HG03045 (cell line): ENCODE measurements at regions not wholly inside any gene's neighbourhood (a gene's known extent, or its start where the extent isn't known, plus 50 kb on each side); places are given as distances from the start of the nearest gene placed in this dataset.

Experiments used
- ATAC-seq: cut with Tn5 transposase; IDR thresholded peaks from one replicate; pipeline ENCODE4 v1.9.1; 2021; ENCODE audit warnings: mild to moderate bottlenecking, moderate library complexity; ENCODE audit not compliant: unreplicated experiment

DNA sequence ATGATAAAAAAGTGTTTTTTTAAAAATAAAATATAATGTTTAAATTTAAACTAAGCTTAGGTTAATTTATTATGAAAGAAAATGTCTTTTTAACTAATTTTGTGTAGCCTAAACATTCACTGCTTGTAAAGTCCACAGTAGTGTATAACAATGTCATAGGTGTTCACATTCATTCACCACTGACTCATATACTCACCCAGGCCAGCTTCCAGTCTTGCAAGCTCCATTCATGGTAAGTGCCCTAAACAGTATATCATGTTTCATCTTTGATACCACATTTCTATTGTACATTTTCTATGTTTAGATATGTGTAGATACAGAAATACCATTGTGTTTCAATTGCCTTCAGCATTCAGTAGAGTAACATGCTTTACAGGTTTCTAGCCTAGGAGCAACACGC lies 530.3 kb downstream of the EPHA5 start:
- ATAC-seq: no peak

DNA sequence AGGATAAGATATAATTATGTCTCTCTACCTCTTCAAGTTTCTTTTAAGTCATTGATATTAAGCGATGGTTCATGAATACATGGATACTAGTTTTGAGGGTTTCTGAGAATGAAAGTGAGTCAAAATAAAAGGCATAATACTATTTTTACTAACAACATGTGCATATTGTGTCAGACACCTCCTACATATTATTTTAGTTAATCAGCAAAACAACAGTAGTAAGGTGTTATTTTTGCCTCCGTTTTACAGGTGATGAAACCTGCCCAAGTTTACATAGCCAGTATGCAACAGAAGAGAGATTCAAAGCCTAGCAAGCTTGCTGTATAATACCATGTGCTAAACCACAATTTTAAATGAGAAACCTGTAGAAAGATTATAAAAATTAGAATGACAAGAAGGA lies 544.1 kb downstream of the EPHA5 start:
- ATAC-seq: no peak

DNA sequence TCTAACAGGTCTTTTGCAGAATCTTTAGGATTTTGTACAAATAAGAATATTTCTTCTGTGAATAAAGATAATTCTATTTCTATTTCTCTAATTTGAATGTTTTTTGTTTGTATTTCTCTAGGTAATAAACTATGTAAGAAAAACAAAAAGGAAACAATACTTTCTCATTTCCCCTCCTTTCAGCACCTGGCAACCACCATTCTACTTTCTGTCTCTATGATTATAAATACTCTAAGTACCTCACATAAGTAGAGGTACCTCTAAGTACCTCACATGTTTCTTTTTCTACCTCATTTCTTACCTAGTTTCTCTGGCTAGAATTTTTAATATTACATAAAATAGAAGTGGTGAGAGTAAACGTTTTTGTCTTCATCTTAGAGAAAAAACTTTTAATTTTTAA lies 550.0 kb downstream of the EPHA5 start:
- ATAC-seq: no peak

DNA sequence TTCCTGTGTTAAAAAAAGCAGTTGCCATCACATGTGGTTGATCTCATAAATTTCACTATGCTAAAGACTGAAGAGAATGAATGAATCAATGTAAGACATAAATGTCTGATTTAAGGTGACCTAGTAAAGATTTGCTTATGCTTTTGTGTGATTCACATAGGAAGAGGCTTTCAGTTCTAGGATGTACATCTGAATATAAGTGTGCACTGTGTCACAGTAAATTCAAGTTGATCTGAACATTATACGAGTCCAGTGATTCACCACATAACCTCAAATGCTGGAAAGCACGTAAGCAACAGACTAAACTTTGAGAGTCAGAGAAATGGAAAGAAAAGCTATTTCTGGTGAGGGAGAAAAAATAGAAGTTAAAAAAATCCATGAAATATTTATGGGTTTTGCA lies 567.9 kb downstream of the EPHA5 start:
- no peak for ATAC-seq

DNA sequence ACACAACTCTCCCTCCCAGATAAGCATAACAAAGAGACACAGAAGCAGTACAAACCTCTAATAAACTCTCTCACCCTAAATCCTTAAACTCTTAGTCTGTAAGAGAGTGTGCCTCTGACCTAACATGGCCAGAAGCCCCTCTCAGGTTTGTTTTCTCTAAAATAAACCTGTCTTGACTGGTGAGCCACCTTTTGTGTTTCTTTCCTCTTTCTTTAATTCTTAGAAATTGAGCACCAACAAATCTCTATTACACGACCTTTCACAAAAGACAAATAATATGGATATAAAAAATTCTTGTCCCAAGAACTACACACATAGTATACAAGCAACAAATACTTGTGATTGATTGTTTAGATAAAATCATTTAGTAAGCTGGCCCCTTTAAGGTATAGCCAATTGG lies 573.7 kb downstream of the EPHA5 start:
- no peak for ATAC-seq

DNA sequence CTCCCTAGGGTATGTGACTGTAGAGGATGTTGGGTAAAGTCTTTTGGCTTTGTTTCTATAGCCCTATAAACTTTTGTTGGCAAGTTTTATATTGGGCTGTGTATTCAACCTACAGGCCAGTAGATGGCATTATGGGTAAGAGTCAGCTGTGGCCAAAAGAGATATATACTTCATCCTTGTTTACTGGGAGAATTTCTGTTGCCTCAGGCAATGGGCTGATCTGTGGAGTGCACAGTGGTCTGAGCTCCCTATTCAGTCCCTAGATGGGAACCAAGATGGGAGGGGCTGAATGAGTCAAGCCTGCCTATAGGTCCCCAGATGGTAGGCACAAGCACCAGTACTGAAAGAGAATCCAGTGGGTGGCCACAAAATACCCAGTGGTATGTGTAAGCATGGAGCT lies 580.6 kb downstream of the EPHA5 start:
- no peak for ATAC-seq

DNA sequence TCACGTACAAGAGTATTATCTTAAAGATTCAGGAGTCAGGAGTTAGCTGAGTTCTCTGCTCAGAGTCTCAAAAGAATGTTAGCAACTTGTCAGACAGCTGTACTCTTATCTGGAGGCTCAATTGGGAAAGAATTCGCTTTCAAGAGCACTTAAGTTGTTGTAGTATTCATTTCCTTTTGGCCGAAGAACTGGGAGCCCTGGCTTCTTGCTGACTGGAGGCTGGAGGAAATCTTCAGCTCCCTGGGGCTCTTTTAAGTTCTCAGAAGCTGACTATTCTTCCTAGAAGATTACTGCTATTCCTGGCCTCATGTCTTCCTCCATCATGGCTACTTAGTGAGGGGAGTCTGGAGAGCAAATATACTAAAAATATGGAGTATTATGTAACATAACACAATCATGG lies 587.2 kb downstream of the EPHA5 start:
- no peak for ATAC-seq

DNA sequence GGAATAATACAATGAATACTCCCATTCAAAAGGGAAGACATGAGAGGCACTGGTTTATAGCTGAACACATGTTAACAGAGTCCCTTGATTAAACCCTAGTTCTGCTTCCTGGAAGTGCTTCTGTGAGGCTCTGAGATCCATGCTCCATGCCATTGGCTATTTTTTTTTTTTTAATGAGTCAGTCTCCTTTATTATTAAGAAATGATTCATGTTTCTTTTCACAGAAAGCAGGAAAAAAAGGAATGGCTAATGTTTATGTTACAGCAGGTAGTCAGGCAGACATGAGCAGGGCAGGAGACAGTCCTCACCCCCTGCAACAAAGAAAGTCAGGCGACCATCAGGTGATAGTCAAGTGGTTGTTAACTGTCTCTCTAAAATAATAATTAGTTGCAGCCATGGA lies 598.7 kb downstream of the EPHA5 start:
- no peak for ATAC-seq

DNA sequence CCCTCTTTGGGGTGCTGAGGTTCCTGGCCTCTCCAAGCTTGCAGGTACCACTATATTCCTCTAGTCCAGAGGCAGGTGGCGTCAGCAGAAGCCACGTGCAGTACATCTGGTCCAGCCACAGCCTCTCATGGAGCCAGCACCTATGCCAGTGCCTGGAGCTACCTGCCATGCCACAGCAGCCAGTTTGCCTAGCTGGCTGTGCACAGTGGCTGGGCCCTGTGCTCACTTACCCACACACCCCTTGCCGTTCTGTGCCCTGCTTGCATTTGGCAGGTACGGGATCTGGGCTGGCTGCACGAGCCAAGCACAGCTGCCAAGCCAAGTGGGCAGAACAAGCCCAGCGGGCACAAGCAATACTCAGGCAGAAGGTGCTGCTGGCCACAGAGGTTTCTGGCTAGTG lies 601.1 kb downstream of the EPHA5 start:
- ATAC-seq: no peak

DNA sequence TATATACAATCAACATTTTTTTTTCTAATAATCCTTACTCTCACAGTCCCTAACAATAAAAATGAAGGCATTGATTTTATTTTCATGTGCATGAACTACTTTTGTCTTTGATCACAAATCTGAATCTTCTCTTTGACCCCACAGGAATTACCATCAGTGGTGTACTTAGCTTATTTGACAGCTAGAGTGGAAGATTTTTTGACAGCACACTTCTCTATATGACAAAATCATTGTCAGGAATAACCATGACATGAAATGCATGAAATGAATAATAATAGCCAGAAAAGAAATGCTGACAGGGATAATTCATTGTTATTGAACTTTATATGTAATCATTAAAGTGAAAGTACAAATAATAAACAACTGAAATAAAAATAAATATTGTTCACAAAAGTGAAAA lies 604.2 kb downstream of the EPHA5 start:
- no peak for ATAC-seq

DNA sequence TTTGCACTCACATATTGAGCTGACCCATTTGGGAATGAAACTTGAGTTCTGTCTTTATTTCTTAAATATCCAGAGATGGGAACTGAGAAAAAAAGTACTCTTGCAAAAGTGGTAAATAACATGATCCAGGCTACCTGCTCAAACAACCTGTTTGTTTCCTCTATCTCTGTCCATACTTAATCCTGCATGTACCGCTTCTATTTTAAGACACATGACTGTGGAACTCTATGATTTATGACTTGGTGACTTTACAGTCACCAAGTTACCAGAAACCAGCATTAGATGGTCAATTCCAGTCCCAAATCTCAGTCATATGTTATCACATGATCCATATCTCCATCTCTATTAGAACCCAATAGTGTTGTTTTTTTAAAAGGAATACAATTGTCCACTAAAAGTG lies 606.7 kb downstream of the EPHA5 start:
- no peak for ATAC-seq

DNA sequence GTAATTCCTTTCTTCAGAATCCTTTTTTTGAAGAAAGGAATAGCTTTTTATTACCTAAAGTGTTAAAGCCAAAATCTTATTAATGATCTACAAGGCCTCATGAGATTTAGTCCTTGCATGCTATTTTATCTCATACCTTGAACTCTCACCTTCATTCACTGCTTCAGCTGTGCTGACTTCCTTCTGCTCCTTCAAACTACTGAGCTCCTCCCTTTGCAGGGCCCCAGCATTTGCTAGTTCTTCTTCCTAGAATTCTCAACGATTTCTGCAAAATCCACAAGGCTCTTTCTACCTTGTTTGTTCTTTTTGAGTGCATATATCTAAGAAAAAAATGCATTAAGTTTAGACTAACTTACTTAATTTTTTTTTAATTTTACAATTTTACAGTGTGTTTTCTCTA lies 619.5 kb downstream of the EPHA5 start:
- ATAC-seq: no peak

DNA sequence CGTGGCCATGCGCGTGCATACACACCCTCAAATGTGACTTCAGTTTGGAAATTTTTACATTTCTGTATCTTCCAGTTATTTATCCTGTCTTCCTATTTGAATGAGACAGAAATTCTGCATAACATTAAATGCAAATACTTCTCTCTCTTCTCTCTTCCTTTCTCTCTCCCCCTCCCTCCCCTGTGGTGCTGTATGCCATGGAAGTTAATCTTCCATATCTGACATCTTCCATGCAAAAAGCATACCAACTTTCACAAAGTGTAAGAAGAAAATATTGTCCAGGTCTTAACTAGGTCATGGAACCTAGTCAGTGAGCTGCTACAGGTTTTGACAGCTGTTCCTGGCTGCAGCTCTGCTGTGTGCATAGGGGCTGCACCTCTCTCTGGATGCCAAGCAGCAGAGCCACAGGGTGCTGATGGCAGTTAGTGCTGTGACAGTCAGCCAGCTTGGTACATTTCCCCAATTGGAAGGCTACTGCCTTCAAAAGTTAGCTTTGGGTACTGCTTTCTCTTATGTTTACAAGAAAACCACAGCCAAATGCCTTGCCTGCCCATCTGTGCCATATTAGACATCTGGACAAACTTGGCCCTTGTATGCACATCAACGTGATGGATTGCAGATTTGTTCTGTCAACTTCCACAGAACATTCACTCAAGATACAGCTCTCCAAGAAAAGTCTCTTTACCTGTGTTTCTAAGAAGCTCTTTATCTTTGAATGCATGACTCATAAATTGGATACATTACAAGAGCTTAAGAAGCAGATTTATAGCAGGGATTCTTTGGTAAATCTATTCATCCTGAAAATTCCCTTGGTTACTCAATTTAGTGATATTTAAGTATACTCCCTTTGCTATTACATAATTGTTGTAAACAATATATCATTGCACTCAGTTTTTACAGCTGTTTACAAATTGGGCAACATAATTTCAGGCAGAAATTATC lies 623.8 kb downstream of the EPHA5 start:
- ATAC-seq: no peak

DNA sequence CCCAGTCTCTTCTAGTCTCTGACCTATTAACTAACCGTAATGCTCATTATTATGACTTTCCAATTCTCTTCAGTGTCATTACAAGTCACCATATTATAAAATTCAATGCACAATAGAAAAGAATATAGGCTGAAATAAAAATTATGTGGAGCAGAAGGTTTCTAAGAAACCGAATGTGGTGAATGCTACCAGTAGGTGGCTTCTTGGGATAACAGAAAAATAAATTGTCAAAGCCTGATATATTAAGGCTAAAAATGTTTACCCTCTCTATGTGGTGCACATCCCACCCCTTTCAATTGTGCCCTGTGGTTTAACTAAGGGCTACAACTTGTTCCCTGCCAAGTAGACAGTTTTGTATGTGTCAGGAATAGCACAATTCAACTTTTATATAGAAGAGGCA lies 624.6 kb upstream of the TECRL start:
- ATAC-seq: no peak

DNA sequence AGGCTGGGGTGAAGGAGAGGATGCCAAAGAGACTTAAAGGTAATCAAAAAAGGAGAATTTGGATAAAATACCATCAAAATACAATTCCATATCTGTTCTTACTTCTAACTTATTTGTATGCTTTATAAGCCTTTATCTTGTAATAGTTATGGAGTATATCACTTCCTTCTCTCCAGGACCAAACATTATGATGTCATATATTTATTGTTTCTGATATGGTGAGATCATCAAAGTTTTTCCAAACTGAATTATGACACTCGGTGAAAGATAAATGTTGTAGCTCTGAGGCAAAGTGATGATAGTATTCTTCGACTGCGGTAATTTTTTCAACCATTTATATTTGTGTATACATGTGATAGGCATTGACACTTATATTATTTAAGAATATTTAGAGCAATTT lies 619.3 kb upstream of the TECRL start:
- no peak for ATAC-seq

DNA sequence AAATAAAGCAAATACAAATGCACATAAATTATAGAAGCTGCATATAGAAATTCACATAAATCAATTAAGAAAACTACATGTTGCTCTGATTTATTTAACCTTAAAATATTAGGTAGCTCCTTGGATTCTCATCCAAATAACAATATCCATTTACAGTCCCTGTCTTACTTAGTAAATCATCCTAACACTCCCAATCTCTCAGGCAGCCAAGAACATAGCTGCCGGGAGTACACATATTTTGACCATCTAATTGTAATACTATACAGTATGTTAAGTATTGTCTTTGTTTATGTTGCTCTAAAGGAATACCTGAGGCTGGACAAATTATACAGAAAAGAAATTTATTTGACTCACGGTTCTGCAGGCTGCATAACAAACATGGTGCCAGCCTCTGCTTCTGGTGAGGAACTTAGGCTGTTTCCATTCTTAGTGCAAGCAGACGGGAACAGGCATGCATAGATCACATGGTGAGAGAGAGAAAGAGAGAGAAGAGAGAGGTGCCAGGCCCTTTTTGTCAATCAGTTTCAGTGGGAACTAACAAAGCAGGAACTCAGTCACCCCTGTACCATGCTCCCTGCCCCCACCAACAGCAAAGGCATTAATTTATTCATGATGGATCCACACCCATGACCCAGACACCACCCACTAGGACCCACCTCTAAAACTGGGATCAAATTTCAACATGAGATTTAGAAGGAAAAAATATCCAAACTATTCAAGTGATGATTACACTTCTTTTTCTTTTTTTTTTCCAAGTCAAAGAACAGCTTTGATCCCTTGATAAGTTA lies 614.8 kb upstream of the TECRL start:
- no peak for ATAC-seq

DNA sequence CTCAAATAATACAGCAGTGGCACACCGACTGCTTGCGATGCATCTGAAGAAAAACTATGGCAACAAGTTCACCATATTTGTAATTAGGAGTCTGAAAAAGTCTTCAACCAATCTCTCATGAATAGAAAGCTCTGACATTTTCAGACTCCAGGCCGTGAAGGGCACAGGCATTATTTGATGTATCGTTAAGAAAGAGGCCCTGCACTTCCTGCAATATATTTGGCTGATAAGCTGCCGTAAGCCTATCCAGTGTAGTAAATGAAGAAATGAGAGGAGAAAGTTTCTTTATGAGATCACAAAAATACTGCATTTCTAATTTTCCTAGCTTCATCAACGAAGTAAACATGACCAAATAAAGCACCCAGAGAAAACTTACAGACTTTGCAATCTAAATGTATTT lies 613.8 kb upstream of the TECRL start:
- no peak for ATAC-seq

DNA sequence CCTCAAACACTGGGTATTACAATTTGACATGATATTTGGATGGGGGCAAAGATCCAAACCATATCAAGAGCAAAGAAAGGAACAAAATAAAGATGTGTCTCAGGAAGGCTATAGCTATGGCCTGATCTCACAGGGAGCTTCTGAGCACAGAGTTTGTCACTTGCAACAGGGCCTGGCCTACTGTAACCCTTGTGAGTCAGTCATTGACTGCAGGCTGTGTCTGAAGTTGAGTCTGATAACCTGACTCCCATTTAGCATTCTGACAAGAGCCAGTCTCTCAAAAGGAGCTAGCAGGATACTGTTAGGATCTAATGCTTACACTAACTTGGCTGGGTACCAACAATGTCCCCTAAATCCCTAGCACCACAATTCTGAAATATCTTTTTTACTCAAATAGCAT lies 612.5 kb upstream of the TECRL start:
- no peak for ATAC-seq

DNA sequence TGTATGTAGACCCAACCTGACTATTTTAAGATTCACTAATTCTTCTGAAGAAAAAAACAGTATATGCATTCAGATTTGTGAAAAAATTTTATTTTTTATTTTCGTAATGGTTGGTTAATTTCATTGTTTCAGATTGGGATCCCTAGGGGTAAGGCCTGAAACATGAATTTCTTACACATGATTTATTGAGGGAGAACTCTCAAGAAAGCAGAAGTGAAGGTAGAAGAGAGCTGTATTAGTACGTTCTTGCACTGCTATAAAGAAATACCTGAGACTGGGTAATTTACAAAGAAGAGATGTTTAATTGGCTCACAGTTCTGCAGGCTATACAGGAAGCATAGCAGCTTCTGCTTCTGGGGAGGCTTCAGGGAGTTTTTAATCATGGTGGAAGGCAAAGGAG lies 611.9 kb upstream of the TECRL start:
- no peak for ATAC-seq

DNA sequence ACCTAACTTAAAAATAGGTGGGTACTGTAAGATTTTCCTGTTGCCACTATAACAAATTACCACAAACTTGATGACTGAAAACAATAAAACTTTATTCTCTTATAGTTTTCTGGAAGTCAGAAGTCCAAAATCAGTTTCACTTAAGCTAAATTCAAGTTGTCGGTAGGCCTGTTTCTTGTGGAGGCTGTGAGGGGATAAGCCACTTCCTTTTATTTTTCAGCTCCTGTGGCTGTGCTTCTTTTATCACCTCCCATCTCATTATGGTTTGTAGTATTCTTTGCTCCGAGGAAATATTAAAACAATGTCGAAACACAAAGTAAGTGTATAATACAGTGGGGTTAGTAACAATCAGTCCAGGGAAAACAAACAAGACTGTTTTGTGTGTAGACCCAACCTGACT lies 610.5 kb upstream of the TECRL start:
- no peak for ATAC-seq

DNA sequence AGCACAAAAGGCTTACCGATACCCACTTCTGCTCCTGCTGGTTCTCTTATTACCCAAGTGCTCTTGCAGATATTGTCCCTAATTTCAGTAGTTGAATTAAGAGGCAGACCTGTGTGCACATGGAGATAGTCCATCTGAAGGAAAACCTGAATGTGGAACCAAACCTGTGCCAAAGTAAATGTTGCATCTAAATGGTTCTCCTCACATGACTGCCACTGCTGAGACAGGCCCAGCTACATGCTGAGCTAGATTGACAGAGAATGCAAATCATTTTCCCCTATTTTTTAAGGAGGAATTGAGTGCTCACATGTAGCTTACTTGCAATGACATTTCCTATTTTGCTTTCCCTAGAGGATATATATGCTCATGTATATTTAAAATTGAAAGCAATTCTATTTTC lies 609.1 kb upstream of the TECRL start:
- no peak for ATAC-seq

DNA sequence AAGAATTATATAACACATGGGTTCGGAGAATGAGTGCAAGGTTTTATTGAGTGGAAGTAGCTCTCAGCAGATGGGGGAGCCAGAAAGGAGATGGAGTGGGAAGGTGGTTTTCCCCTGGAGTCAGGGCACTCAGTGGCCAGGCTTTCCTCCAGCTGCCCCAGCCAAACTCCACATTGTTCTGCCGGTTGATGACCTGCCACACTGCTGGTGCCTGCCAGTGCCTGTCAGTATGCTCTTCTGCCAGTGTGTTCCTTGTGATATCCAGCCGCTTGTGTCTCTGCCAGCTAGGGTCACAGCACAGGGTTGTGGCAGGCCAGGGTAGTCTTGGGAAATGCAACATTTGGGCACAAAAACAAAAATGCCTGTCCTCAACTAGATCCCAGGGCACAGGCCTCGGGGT lies 604.8 kb upstream of the TECRL start:
- no peak for ATAC-seq
